Pancreas (tissue), 10 donors: ENCODE measurements at regions not wholly inside any gene's neighbourhood (a gene's known extent, or its start where the extent isn't known, plus 50 kb on each side); places are given as distances from the start of the nearest gene placed in this dataset.
"Not testable (repeated sequence)": the region's sequence is repeated elsewhere in the genome, so short reads cannot be mapped to it uniquely, and the experiment has no call there.

Experiments used
- ATAC-seq, 4 donors: fragments of 200-7000 bp; cut with Tn5 transposase; one replicate each; pipeline versions ENCODE4 v1.8.0 to v1.9.1; 2020; ENCODE audit warnings: mild to moderate bottlenecking in 4 of 4, moderate library complexity in 4 of 4
- DNase-seq, 6 donors: peaks; one replicate each; pipeline ENCODE4 v3.0.0-alpha.2; 2020
- FAIRE-seq: peaks from 2 replicates; lab custom pipeline; 2012; peaks lifted over from hg19 to GRCh38; lab: Jason Lieb, UNC
- H3K27ac ChIP-seq, 4 donors: fragments of 200-600 bp; sonication (generic); 1 replicate in 3 of 4; 2 replicates in 1 of 4; pipeline versions ENCODE4 v1.5.0 to v1.8.0; 2020
- H3K27me3 ChIP-seq, 4 donors: fragments of 200-600 bp; one replicate each; pipeline ENCODE4 v1.8.0; 2021
- H3K36me3 ChIP-seq, 3 donors: fragments of 200-600 bp; sonication (generic) in 1 of 3; one replicate each; pipeline versions ENCODE4 v1.5.0 to v1.8.0; 2020 to 2021
- H3K4me1 ChIP-seq, 3 donors: fragments of 200-600 bp; one replicate each; pipeline ENCODE4 v1.8.0; 2021
- H3K4me3 ChIP-seq, 4 donors: fragments of 200-600 bp; sonication (generic) in 2 of 4; one replicate each; pipeline versions ENCODE4 v1.5.0 to v1.8.0; 2020 to 2021
- H3K9me3 ChIP-seq, 4 donors: fragments of 200-600 bp; one replicate each; pipeline ENCODE4 v1.8.0; 2021
- WGBS, 2 donors: extraction: QIAGEN DNeasy Blood & Tissue Kit; methylation state at CpG; one replicate each; pipeline ENCODE4 v1.1.7; 2013; 5-methylcytosine and 5-hydroxymethylcytosine counted together
- intact Hi-C, 3 donors: fragments of 100-400 bp; cut with DNase I; formaldehyde crosslinking; loops; one replicate each; pipeline versions ENCODE4 v1.11.1 to v1.14.2; 2022
- TF ChIP-seq, protein P1 (sequence below), 4 donors: fragments of 200-600 bp; sonication (generic) in 3 of 4; IDR thresholded peaks; one replicate each; pipeline versions ENCODE4 v1.5.0 to v1.8.0; 2021; ENCODE audit warnings: antibody characterized with exemption in 4 of 4
- donor health status: healthy with polysubstance abuse.
- donor health status: DM: no; HTN: no; CAD: no; lungs with moderate emphysema.
- donor health status: DM: no; HTN: no; CAD: no.
- donor health status: control.
- donor health status: control.
- donor health status: Bipolar disorder and iron deficiency.
- donor health status: DM: yes; HTN: yes; CAD: no.
- donor health status: DM: no; HTN: no; CAD: no.
- donor health status: DM: no; HTN: no; CAD: no.
- donor health status: DM: yes; HTN: yes; CAD: no.

DNA sequence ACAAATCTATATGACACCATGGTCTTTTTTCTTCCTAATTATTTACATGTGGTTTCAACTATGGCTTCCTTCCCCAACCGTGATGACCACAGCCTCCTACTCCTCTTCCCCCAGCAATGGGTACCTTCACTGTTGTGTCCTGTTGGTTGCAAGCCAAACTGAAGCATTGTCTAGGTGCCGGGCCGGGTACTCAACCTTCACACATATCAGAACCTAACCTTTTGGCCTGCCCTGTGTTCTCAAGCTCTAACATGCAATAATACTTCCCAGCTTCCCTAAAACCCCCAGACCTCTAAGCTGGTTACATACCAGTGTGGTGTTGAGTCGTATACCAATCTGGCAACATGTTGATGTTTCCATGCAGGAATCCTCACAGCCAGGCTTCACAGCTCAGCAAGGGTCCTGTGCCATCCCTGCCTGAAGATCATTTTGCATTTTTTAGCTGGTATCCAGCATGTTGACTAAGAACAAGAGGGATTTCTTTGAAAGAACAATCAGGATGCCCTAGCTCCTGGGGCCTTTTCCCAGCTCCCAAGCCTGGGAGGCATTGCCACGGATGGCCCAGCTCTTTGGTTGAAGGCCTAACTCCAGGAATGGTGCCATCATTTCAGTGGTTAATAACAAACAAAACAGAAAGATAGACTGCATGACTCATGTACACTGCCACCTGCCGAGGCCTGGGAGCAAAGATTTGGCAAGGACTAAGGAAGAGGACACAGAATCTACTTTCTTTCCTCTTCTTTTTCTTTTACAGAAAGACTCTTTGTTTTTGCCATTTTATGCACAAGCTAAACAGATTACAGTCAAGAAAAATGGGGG is 373.7 kb upstream of the SALL1 start:
- intact Hi-C loops = no loop called here
- Histone ChIP-seq H3K4me3 (no peak overlapping the region), H3K27me3 (no peaks in the 10 kb centered on the region), H3K9me3 (no peaks in the 10 kb centered on the region), H3K27ac (no peak overlapping the region), H3K36me3 (no peaks in the 10 kb centered on the region), H3K4me1 (no peaks in the 10 kb centered on the region)
- TF ChIP-seq, protein P1, sequence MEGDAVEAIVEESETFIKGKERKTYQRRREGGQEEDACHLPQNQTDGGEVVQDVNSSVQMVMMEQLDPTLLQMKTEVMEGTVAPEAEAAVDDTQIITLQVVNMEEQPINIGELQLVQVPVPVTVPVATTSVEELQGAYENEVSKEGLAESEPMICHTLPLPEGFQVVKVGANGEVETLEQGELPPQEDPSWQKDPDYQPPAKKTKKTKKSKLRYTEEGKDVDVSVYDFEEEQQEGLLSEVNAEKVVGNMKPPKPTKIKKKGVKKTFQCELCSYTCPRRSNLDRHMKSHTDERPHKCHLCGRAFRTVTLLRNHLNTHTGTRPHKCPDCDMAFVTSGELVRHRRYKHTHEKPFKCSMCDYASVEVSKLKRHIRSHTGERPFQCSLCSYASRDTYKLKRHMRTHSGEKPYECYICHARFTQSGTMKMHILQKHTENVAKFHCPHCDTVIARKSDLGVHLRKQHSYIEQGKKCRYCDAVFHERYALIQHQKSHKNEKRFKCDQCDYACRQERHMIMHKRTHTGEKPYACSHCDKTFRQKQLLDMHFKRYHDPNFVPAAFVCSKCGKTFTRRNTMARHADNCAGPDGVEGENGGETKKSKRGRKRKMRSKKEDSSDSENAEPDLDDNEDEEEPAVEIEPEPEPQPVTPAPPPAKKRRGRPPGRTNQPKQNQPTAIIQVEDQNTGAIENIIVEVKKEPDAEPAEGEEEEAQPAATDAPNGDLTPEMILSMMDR (IDR thresholded peaks at IDR 0.05) = peak in 1 of 4 donors; percentile 13
- 55 to 62% methylated on average over 6 of the region's 6 CpGs for WGBS, 2 donors
- DNase-seq = peak in 4 of 6 donors; percentile 4 to 38 (median 21)
- peak; percentile 46 to 81 (median 71) for ATAC-seq
- no peak for FAIRE-seq

DNA sequence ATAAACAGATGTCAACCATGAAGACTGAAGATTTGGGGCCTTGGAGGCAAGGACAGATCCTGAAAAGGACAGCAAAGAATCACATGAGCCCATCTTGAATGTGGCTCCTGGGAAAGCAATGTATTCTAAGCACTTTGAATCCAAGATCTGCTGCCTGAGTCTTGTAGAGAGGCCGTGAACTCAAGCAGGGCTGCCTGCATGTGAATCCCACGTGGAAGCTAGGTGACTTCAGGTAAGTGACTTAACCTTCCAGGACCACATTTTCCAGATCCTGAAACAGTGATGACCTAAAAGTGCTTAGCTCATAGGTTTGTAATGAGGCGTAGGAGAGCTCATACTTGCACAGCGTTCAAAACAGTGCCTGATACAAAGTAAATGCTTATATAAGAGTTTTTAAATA is 373.0 kb upstream of the SALL1 start:
- Histone ChIP-seq H3K4me1 (no peaks in the 10 kb centered on the region), H3K27ac (no peak overlapping the region)

DNA sequence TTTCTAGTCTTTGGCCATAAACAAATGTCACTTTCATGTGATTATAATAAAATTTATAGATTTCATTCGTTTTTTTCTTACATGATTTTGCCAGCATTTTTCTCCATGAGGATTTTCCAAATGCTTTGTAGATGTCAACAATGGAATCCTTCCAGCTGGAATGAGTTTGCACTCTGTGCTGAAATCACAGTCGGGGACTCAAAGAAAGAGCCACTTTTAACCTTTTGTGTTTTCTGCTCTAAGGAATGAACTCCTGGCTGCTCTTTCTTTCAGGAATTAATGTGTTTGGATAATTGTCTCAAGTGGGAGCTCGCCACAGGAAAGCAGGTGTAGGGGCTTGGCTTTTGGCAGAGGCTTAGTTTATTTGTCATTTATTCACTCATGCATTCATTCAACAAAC is 372.3 kb upstream of the SALL1 start:
- Histone ChIP-seq H3K27me3 (no peaks in the 10 kb centered on the region), H3K27ac (no peak overlapping the region), H3K4me3 (no peak overlapping the region), H3K4me1 (no peaks in the 10 kb centered on the region), H3K36me3 (no peaks in the 10 kb centered on the region), H3K9me3 (no peaks in the 10 kb centered on the region)
- WGBS, 2 donors = 8 to 9% methylated on average over 3 of the region's 3 CpGs
- no peak for FAIRE-seq
- DNase-seq = no peak
- intact Hi-C loops = no loop called here
- TF ChIP-seq, protein P1 (IDR thresholded peaks at IDR 0.05) = no peak
- ATAC-seq = no peak

More for the DNA sequence above, 373.0 kb upstream of the SALL1 start:
- no peaks in the 10 kb centered on the region for H3K9me3 ChIP-seq
- TF ChIP-seq, protein P1 (IDR thresholded peaks at IDR 0.05) = no peak
- no peak overlapping the region for H3K4me3 ChIP-seq
- WGBS, 2 donors = 76 to 82% methylated on average over 4 of the region's 4 CpGs
- H3K27me3 ChIP-seq = no peaks in the 10 kb centered on the region
- ATAC-seq (no peak), DNase-seq (no peak), FAIRE-seq (no peak)
- intact Hi-C loops = no loop called here
- H3K36me3 ChIP-seq = no peaks in the 10 kb centered on the region

DNA sequence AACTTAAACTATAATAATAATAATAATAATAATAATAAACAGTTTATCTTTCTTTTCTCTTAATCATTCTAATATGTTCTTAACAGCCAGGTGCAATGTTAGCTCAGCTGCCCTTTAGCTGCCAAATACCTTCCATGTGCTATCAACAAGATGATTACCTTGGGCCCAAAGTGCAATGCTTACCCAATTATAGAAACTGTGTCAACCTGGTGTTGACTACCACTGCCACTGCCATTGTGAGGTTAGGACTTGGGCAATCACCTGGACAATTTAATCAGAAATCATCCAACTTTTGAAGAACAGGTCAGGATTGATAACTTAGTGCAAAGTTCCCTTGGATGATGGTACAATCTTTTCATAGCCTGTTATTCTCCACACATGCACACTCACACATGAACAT is 371.8 kb upstream of the SALL1 start:
- FAIRE-seq (no peak), DNase-seq (no peak), ATAC-seq (peak in 3 of 4 donors; percentile 46 to 64 (median 51))
- Histone ChIP-seq H3K9me3 (no peaks in the 10 kb centered on the region), H3K4me1 (no peaks in the 10 kb centered on the region), H3K27me3 (no peaks in the 10 kb centered on the region), H3K4me3 (no peak overlapping the region), H3K27ac (no peak overlapping the region), H3K36me3 (no peaks in the 10 kb centered on the region)
- TF ChIP-seq, protein P1 (IDR thresholded peaks at IDR 0.05) = no peak
- intact Hi-C loops = no loop called here

DNA sequence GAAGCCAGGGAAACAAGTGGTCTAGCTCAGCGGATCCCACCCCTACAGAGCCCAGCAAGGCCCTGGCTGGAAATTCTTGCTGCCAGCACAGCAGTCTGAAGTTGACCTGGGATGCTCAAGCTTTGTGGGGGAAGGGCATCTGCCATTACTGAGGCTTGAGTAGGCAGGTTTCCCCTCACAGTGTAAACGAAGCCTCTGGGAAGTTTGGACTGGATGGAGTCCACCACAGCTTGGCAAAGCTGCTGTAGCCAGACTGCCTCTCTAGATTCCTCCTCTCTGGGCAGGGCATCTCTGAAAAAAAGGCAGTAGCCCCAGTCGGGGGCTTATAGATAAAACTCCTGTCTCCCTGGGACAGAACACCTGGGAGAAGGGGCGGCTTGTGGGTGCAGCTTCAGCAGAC is 365.9 kb upstream of the SALL1 start:
- FAIRE-seq, H3K27ac ChIP-seq, intact Hi-C loops, H3K4me3 ChIP-seq, H3K27me3 ChIP-seq, H3K4me1 ChIP-seq, H3K9me3 ChIP-seq, DNase-seq, H3K36me3 ChIP-seq, ATAC-seq: not testable (repeated sequence)
- WGBS, 2 donors = 43 to 52% methylated on average over 4 of the region's 4 CpGs
